GM19240 (cell line): ENCODE measurements at regions not wholly inside any gene's neighbourhood (a gene's known extent, or its start where the extent isn't known, plus 50 kb on each side); places are given as distances from the start of the nearest gene placed in this dataset.

Source experiments
- DNase-seq: peaks from one replicate; pipeline ENCODE4 v3.0.0; 2011; ENCODE audit warnings: low spot score; ENCODE audit not compliant: insufficient read length

GRCh38 chr5:164784230-164784629 is 1278.8 kb downstream of the MAT2B start:
- no peak for DNase-seq

GRCh38 chr5:164798110-164798509 is 1292.7 kb downstream of the MAT2B start:
- DNase-seq: no peak

DNA sequence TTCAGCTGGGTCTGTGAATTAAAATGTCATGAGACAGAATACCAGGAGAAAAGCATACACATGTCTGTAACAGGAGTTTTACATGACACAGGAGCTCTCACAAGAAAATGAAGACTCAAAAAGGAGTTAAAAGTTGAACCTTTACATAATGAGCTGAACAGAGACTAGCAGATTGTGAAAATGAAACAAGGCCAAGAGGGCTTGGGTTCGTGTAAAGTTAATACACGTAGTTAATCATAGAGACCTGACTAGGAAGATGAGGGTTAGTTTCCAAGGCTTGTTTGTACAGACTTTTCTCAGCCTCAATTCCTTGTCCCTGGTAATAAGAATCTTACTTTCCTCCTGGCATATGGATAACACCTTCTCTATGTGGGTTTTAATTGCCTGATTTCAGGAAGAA is 1294.0 kb downstream of the MAT2B start:
- DNase-seq: no peak

GRCh38 chr5:164801910-164802309 is 1296.5 kb downstream of the MAT2B start:
- no peak for DNase-seq

DNA sequence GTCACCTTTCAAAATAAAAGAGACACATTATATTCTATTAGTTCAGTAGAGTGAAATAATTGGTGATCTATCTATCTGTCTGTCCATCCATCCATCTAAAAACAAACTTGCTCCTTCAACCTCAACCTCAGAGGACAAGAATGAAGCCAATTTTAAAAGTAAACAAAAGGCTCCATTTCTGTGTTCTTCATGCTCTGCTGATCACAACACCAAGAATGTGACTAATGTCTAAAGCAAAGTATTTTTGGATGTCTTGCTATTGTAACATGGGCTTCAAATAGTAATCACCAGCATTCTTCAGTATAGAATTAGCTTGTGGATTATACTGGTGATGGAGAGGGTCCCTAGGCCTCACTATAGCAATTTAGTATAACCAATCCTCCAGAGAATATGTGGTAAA is 1304.4 kb downstream of the MAT2B start:
- no peak for DNase-seq

DNA sequence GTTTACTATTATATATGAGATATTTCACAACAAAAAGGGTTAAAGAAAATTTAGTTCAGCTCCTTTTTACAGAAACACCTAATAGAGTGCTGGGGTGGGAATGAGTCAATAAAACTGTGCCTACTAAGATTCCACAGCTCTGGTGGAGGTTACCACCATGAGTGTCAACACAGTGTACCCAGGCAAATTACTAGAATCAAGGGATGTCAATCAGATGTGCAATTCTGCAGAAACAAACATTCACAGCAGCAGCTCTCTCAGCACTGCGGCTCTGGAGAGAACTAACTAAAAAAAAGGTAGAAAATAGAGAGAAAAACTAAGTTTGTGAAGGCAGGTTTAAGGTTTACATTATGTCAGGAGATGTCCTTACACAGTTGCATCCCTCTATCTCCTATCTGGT is 1313.0 kb downstream of the MAT2B start:
- no peak for DNase-seq

- no peak for DNase-seq
Measured at GRCh38 chr5:164824671-164825070, 1319.3 kb downstream of the MAT2B start.

DNA sequence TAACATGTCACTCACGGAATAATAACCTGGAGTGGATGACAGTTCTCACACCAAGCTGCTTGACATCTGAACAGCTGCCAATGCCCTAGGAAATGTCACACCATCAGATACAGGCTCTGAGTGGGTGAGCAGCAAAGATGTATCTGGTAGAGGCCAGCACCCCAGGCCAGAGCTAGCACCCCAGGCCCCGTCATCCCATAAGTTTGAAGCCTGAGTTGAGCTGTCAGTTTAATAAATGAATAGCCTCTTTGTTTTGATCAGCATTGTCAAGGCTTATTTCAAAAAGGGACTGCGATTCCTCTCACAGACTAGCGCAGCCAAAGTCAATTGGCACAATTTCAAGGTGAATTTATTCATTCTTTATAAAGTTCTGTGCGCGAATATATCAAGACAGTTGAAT is 1327.1 kb downstream of the MAT2B start:
- no peak for DNase-seq

DNA sequence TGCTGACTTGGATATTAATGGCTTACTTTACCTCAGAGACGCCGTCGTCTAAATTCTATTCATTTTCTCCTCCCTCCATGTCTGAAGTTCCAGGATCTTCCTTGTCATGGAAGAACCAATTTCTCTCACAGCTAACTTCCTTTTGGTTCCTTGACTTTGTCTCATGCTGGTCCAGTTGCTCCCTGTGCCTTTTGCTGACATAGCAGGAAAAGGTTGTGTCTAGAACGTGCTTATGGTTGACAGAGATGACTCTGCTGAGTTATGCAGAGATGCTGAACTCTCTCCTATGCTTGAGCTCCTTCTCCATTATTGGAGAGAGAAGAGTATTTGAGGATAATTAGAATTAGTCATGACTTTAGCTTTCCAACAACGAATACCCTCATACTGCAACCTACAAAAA is 1338.9 kb downstream of the MAT2B start:
- DNase-seq: no peak

- no peak for DNase-seq
Measured at GRCh38 chr5:164860896-164861295, 1355.5 kb downstream of the MAT2B start.

DNA sequence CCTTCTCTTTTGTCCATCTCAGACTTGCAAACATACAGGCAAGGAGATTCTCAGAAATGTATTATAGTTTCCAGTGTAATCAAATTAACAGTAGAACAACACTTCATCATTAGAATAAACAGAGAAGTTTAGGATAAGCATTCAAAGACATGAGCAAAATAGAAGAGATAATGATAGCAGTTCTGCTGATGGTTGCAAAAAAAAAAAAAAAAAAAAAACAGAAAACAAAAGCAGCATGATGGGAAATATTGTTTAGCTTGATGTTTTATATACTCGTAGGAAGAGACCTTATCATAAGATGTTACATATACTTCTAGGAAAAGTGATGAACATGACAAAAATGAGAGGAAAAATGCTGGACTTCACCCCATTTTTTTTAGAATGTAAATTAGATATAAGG is 1356.2 kb downstream of the MAT2B start:
- DNase-seq: no peak

- no peak for DNase-seq
Measured at GRCh38 chr5:164868761-164869160, 1363.3 kb downstream of the MAT2B start.

- no peak for DNase-seq
Measured at GRCh38 chr5:164869325-164869724, 1363.9 kb downstream of the MAT2B start.

GRCh38 chr5:164876793-164877192 is 1371.4 kb downstream of the MAT2B start:
- DNase-seq: no peak

DNA sequence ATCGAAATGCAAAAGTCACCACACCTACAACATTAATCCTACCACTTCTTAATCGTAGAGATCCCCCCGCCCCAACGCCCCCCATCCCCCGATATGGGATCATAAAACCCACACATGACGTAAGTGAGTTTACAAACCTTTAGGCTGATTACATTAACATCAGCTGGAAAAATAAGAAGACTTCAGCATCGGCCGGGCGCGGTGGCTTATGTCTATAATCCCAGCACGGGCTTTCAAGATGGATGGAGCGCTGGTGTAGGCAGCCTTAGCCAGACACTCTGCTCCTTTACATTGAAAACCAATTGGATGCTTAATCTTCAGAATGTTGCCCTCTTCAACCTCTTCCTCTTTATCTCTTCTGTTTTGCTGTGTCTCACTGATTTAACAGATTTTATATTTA is 1376.0 kb downstream of the MAT2B start:
- no peak for DNase-seq

- DNase-seq: no peak
Measured at GRCh38 chr5:164885179-164885578, 1379.8 kb downstream of the MAT2B start.

GRCh38 chr5:164893071-164893470 is 1387.7 kb downstream of the MAT2B start:
- DNase-seq: no peak

- no peak for DNase-seq
Measured at GRCh38 chr5:164898705-164899104, 1393.3 kb downstream of the MAT2B start.

- DNase-seq: no peak
Measured at GRCh38 chr5:164909673-164910072, 1404.3 kb downstream of the MAT2B start.

- DNase-seq: no peak
Measured at GRCh38 chr5:164921722-164922121, 1416.3 kb downstream of the MAT2B start.

GRCh38 chr5:164934039-164934438 is 1428.6 kb downstream of the MAT2B start:
- no peak for DNase-seq

- DNase-seq: no peak
Measured at GRCh38 chr5:164934561-164934960, 1429.1 kb downstream of the MAT2B start.

DNA sequence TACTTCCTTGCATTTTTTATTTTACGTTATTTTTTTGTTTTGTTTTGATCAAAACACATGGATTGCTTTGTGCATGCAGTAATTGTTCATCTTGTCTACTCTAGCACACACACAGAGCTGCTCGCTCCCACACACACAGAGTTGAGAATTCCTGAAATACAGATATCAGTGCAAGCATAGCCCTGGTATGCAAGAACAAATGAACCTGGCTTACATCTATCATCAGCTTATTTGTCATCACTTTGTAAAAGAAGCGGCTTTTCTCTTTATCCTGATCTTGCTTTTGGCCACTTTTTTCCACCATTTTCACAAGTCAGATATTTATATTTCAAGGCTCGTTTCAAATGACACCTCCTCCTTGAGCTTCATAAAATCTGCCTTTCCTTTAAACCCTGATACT is 1435.7 kb downstream of the MAT2B start:
- DNase-seq: no peak

DNA sequence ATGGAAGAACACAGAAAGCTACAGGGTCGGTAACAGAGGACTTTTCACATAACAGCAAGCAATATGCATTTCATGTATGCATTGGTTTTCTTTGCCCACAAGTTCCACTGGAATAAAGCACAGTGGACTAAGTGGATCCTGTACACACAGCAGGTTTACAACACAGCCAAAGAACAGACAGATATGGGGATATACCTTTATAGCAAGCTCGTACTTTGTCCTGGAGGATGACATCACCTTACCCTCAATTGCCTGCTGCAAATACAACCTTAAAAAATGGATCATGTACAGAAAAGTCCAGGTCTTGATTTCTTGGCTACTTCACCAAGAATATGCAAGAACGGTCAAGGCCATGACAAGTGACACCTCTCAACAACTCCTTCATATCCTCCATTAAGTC is 1445.5 kb downstream of the MAT2B start:
- no peak for DNase-seq
